Panc1 (cell line): ENCODE measurements at regions not wholly inside any gene's neighbourhood (a gene's known extent, or its start where the extent isn't known, plus 50 kb on each side); places are given as distances from the start of the nearest gene placed in this dataset.

Experiments
- ATAC-seq: fragments of 200-7000 bp; cut with Tn5 transposase; 2 replicates; pipeline ENCODE4 v1.9.1; 2020; ENCODE audit warnings: mild to moderate bottlenecking, moderate library complexity
- BruUV-seq: library from RNA; stranded (reverse); fragments of 400-500 nt; replicated peaks from 2 replicates; lab custom pipeline; 2021; lab: Mats Ljungman, UMichigan
- CTCF ChIA-PET: fragments of 300-600 bp; sonication (Branson Sonifier 250); formaldehyde crosslinking; loops from one replicate; lab custom pipeline; 2022; ENCODE audit warnings: antibody characterized with exemption; lab: Charles Lee
- POLR2A ChIA-PET: fragments of 300-600 bp; sonication (Branson Sonifier 250); formaldehyde crosslinking; loops from one replicate; lab custom pipeline; 2022; ENCODE audit warnings: antibody characterized with exemption; lab: Charles Lee
- DNase-seq: peaks from one replicate; pipeline ENCODE4 v3.0.0-alpha.2; 2010; ENCODE audit warnings: low read depth, low spot score
- H3K27ac ChIP-seq: 2 replicates; pipeline ENCODE4 v1.5.1; 2011; ENCODE audit warnings: mild to moderate bottlenecking, low read length, inconsistent platforms
- H3K27me3 ChIP-seq: fragments of 200-500 bp; sonication (Bioruptor generic); 2 replicates; pipeline ENCODE4 v1.6.0; 2014; ENCODE audit warnings: low read length, inconsistent platforms; ENCODE audit not compliant: control insufficient read depth, insufficient read depth
- H3K36me3 ChIP-seq: fragments of 200-500 bp; sonication (Bioruptor generic); 2 replicates; pipeline ENCODE4 v1.5.1; 2014; ENCODE audit warnings: inconsistent platforms, mild to moderate bottlenecking, low read length, moderate library complexity; ENCODE audit not compliant: control insufficient read depth, insufficient read depth
- H3K4me1 ChIP-seq: 2 replicates; pipeline ENCODE4 v1.5.1; 2011; ENCODE audit warnings: inconsistent platforms, mild to moderate bottlenecking, low read length, moderate library complexity; ENCODE audit not compliant: control insufficient read depth, insufficient read depth
- H3K4me3 ChIP-seq, 2 experiments: 2 replicates each; pipeline ENCODE4 v1.5.1; 2011 to 2012; ENCODE audit warnings: low read depth in 2 of 2, low read length in 2 of 2, mild to moderate bottlenecking in 2 of 2, inconsistent platforms in 1 of 2, moderate library complexity in 1 of 2
- H3K9me3 ChIP-seq: fragments of 200-500 bp; sonication (Bioruptor generic); 2 replicates; pipeline ENCODE4 v1.5.1; 2014; ENCODE audit warnings: low read depth, mild to moderate bottlenecking, inconsistent platforms, low read length, moderate library complexity; ENCODE audit not compliant: control insufficient read depth, insufficient read depth
- POLR2AphosphoS5 ChIP-seq: IDR thresholded peaks from 2 replicates; pipeline ENCODE4 v1.6.1; 2012; ENCODE audit warnings: mild to moderate bottlenecking, low read depth, low read length, moderate library complexity
- SIN3A ChIP-seq: IDR thresholded peaks from 2 replicates; pipeline ENCODE4 v1.6.1; 2012; ENCODE audit warnings: low read depth, mild to moderate bottlenecking, low read length, moderate library complexity, borderline replicate concordance; ENCODE audit not compliant: insufficient read depth
- TCF7L2 ChIP-seq: IDR thresholded peaks from 2 replicates; pipeline ENCODE4 v1.6.1; 2011; ENCODE audit warnings: mild to moderate bottlenecking, low read depth, low read length, inconsistent platforms
- in situ Hi-C: cut with HindIII; loops from 2 replicates; pipeline ENCODE4 v1.10.0; 2016; ENCODE audit warnings: low sequenced_read_pairs, low pct_unique_long_range_greater_than_20kb
- intact Hi-C: fragments of 100-400 bp; cut with micrococcal nuclease; formaldehyde crosslinking; loops from one replicate; pipeline ENCODE4 v1.10.0; 2022; ENCODE audit not compliant: unreplicated experiment
- TF ChIP-seq, protein P1 (sequence below), 2 experiments: IDR thresholded peaks; 2 replicates each; pipeline ENCODE4 v1.6.1; 2011 to 2012; ENCODE audit warnings: low read depth in 2 of 2, control low read depth in 1 of 2, low read length in 1 of 2, mild to moderate bottlenecking in 1 of 2, moderate library complexity in 1 of 2; ENCODE audit not compliant: insufficient read depth in 1 of 2
- TF ChIP-seq, protein P2 (sequence below): fragments of 450-650 bp; IDR thresholded peaks from 2 replicates; pipeline ENCODE4 v1.5.1; 2017; ENCODE audit warnings: mild to moderate bottlenecking

DNA sequence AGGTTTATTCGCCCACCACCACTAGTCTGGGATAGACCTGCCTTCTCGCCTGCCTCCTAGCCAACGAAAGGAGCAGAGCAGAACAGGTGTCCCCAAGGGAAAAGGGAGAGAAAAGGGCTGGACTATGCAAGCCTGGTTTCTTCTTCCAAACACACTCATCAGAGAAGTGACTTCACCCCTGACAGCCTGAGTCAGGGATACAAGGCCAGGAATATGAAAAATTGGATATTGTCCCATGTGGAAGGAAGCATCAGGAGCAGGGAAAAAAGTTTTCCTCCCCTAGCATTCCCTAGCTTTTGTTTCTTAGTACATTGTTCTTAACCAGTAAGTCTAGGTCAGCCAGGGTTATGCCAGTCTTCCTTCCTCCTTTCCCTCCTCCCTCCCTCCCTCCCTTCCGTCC lies 56.9 kb upstream of the TNRC6B start:
- H3K27ac ChIP-seq = no peak overlapping the region
- intact Hi-C loops = no loop called here
- H3K36me3 ChIP-seq = no peaks in the 10 kb centered on the region
- in situ Hi-C loops = no loop called here
- no TSS peak for BruUV-seq
- ChIA-PET CTCF (no interaction called here), POLR2A (no interaction called here)
- DNase-seq (no peak), ATAC-seq (no peak)
- H3K4me3 ChIP-seq = no peak overlapping the region
- H3K27me3 ChIP-seq = no peaks in the 10 kb centered on the region
- TF ChIP-seq, protein P1, sequence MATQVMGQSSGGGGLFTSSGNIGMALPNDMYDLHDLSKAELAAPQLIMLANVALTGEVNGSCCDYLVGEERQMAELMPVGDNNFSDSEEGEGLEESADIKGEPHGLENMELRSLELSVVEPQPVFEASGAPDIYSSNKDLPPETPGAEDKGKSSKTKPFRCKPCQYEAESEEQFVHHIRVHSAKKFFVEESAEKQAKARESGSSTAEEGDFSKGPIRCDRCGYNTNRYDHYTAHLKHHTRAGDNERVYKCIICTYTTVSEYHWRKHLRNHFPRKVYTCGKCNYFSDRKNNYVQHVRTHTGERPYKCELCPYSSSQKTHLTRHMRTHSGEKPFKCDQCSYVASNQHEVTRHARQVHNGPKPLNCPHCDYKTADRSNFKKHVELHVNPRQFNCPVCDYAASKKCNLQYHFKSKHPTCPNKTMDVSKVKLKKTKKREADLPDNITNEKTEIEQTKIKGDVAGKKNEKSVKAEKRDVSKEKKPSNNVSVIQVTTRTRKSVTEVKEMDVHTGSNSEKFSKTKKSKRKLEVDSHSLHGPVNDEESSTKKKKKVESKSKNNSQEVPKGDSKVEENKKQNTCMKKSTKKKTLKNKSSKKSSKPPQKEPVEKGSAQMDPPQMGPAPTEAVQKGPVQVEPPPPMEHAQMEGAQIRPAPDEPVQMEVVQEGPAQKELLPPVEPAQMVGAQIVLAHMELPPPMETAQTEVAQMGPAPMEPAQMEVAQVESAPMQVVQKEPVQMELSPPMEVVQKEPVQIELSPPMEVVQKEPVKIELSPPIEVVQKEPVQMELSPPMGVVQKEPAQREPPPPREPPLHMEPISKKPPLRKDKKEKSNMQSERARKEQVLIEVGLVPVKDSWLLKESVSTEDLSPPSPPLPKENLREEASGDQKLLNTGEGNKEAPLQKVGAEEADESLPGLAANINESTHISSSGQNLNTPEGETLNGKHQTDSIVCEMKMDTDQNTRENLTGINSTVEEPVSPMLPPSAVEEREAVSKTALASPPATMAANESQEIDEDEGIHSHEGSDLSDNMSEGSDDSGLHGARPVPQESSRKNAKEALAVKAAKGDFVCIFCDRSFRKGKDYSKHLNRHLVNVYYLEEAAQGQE (IDR thresholded peaks at IDR 0.05; ENCODE audit: insufficient read depth in 1 of 2, low read depth in 2 of 2, low read length in 1 of 2) = no peak
- TF ChIP-seq, protein P2, sequence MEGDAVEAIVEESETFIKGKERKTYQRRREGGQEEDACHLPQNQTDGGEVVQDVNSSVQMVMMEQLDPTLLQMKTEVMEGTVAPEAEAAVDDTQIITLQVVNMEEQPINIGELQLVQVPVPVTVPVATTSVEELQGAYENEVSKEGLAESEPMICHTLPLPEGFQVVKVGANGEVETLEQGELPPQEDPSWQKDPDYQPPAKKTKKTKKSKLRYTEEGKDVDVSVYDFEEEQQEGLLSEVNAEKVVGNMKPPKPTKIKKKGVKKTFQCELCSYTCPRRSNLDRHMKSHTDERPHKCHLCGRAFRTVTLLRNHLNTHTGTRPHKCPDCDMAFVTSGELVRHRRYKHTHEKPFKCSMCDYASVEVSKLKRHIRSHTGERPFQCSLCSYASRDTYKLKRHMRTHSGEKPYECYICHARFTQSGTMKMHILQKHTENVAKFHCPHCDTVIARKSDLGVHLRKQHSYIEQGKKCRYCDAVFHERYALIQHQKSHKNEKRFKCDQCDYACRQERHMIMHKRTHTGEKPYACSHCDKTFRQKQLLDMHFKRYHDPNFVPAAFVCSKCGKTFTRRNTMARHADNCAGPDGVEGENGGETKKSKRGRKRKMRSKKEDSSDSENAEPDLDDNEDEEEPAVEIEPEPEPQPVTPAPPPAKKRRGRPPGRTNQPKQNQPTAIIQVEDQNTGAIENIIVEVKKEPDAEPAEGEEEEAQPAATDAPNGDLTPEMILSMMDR = no peak
- no peak for TF ChIP-seq TCF7L2
- TF ChIP-seq POLR2AphosphoS5 = no peak
- TF ChIP-seq SIN3A = no peak
- H3K9me3 ChIP-seq = no peaks in the 10 kb centered on the region
- H3K4me1 ChIP-seq = no peaks in the 10 kb centered on the region

DNA sequence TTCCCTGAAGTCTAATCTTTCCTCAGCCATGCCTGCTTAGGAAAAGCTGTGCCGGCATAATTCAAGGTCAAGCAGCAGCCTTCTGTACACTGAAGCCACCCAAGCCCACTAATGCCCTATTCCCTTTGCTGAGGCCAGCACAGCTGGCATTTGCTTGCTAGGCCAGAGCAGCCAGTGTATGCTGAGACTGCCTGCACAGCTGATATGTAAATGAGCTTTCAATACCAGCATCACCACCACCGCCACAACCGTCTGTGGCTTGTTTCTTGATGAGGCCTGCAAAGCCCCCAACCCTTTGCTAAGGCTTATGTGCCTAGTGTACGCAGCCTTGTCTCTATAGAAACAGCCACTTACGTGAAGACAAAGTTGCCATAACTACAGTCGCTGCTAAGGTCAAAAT lies 56.3 kb upstream of the TNRC6B start:
- no peaks in the 10 kb centered on the region for H3K4me1 ChIP-seq
- ChIA-PET POLR2A (no interaction called here), CTCF (no interaction called here)
- TF ChIP-seq, protein P1 (IDR thresholded peaks at IDR 0.05; ENCODE audit: insufficient read depth in 1 of 2, low read depth in 2 of 2, low read length in 1 of 2) = no peak
- TF ChIP-seq TCF7L2 (no peak), POLR2AphosphoS5 (no peak), SIN3A (no peak)
- TF ChIP-seq, protein P2 = no peak
- no peaks in the 10 kb centered on the region for H3K36me3 ChIP-seq
- no TSS peak for BruUV-seq
- ATAC-seq = no peak
- in situ Hi-C loops = no loop called here
- H3K4me3 ChIP-seq = no peak overlapping the region
- DNase-seq = no peak
- H3K27me3 ChIP-seq = no peaks in the 10 kb centered on the region
- intact Hi-C loops = no loop called here
- no peaks in the 10 kb centered on the region for H3K9me3 ChIP-seq
- H3K27ac ChIP-seq = no peak overlapping the region
